ENCODE measurements at regions not wholly inside any gene's neighbourhood (a gene's known extent, or its start where the extent isn't known, plus 50 kb on each side); places are given as distances from the start of the nearest gene placed in this dataset.

GRCh38 chr5:164958688-164959087, 1453.3 kb downstream of the MAT2B start:
- peaks cover 12 to 17% of the 10 kb centered on the region in 2 donors for H3K9me3 Mint-ChIP-seq
- Histone ChIP-seq H3K27ac (ENCODE audit: low read length) (no peak overlapping the region), H3K27me3 (ENCODE audit: control insufficient read depth, insufficient read depth, low read length) (no peaks in the 10 kb centered on the region), H3K9me3 (ENCODE audit: control insufficient read depth, insufficient read depth, low read length) (no peaks in the 10 kb centered on the region), H3K4me3 (ENCODE audit: low read length) (no peak overlapping the region), H3K36me3 (ENCODE audit: control insufficient read depth, insufficient read depth, low read length) (no peaks in the 10 kb centered on the region), H3K4me1 (ENCODE audit: control insufficient read depth, insufficient read depth, low read length) (no peaks in the 10 kb centered on the region)
- H3K4me1 Mint-ChIP-seq = no peaks in the 10 kb centered on the region
- intact Hi-C loops (cut with micrococcal nuclease) = no loop called here
- no peak overlapping the region for H3K4me3 Mint-ChIP-seq
- ATAC-seq = no peak
- 93% methylated on average over 3 of the region's 5 CpGs for WGBS (ENCODE audit: insufficient coverage)
- peaks cover 8% of the 10 kb centered on the region for H3K36me3 Mint-ChIP-seq
- TF ChIP-seq CTCF (IDR thresholded peaks at IDR 0.05) = no peak
- DNase-seq = no peak
- no peaks in the 10 kb centered on the region for H3K27me3 Mint-ChIP-seq (ENCODE audit: low read depth in 2 of 2)
- no peak overlapping the region for H3K27ac Mint-ChIP-seq

- no peak overlapping the region for H3K27ac Mint-ChIP-seq
- no peaks in the 10 kb centered on the region for H3K27me3 Mint-ChIP-seq (ENCODE audit: low read depth in 2 of 2)
- H3K9me3 Mint-ChIP-seq = peaks cover 8 to 9% of the 10 kb centered on the region in 2 donors
- no peak for ATAC-seq
- no peak overlapping the region for H3K27ac ChIP-seq (ENCODE audit: low read length)
- DNase-seq = no peak
- H3K36me3 ChIP-seq (ENCODE audit: control insufficient read depth, insufficient read depth, low read length) = no peaks in the 10 kb centered on the region
- H3K27me3 ChIP-seq (ENCODE audit: control insufficient read depth, insufficient read depth, low read length) = no peaks in the 10 kb centered on the region
- H3K4me1 ChIP-seq (ENCODE audit: control insufficient read depth, insufficient read depth, low read length) = no peaks in the 10 kb centered on the region
- H3K9me3 ChIP-seq (ENCODE audit: control insufficient read depth, insufficient read depth, low read length) = no peaks in the 10 kb centered on the region
- TF ChIP-seq CTCF (IDR thresholded peaks at IDR 0.05) = no peak
- H3K4me3 ChIP-seq (ENCODE audit: low read length) = no peak overlapping the region
- H3K4me1 Mint-ChIP-seq = no peaks in the 10 kb centered on the region
- no peaks in the 10 kb centered on the region for H3K36me3 Mint-ChIP-seq
- WGBS (ENCODE audit: insufficient coverage) = 85% methylated on average over 2 of the region's 4 CpGs
- intact Hi-C loops (cut with micrococcal nuclease) = no loop called here
- H3K4me3 Mint-ChIP-seq = no peak overlapping the region
Observed at GRCh38 chr5:164959761-164960160, 1454.3 kb downstream of the MAT2B start.

GRCh38 chr5:164962329-164962961, 1457.0 kb downstream of the MAT2B start:
- H3K27ac ChIP-seq (ENCODE audit: low read length) = no peak overlapping the region
- TF ChIP-seq CTCF (IDR thresholded peaks at IDR 0.05) = no peak
- no peaks in the 10 kb centered on the region for H3K36me3 Mint-ChIP-seq
- intact Hi-C loops (cut with micrococcal nuclease) = no loop called here
- no peaks in the 10 kb centered on the region for H3K4me1 ChIP-seq (ENCODE audit: control insufficient read depth, insufficient read depth, low read length)
- ATAC-seq (no peak), DNase-seq (no peak)
- no peak overlapping the region for H3K27ac Mint-ChIP-seq
- H3K9me3 ChIP-seq (ENCODE audit: control insufficient read depth, insufficient read depth, low read length) = no peaks in the 10 kb centered on the region
- H3K4me3 ChIP-seq (ENCODE audit: low read length) = no peak overlapping the region
- H3K27me3 Mint-ChIP-seq (ENCODE audit: low read depth in 2 of 2) = no peaks in the 10 kb centered on the region
- H3K27me3 ChIP-seq (ENCODE audit: control insufficient read depth, insufficient read depth, low read length) = no peaks in the 10 kb centered on the region
- 89% methylated on average over 2 of the region's 2 CpGs for WGBS (ENCODE audit: insufficient coverage)
- no peaks in the 10 kb centered on the region for H3K4me1 Mint-ChIP-seq
- H3K9me3 Mint-ChIP-seq = peaks cover 6 to 9% of the 10 kb centered on the region in 2 donors
- H3K36me3 ChIP-seq (ENCODE audit: control insufficient read depth, insufficient read depth, low read length) = no peaks in the 10 kb centered on the region
- H3K4me3 Mint-ChIP-seq = no peak overlapping the region

- no peaks in the 10 kb centered on the region for H3K36me3 Mint-ChIP-seq
- Histone ChIP-seq H3K36me3 (ENCODE audit: control insufficient read depth, insufficient read depth, low read length) (no peaks in the 10 kb centered on the region), H3K4me1 (ENCODE audit: control insufficient read depth, insufficient read depth, low read length) (no peaks in the 10 kb centered on the region), H3K27ac (ENCODE audit: low read length) (no peak overlapping the region), H3K9me3 (ENCODE audit: control insufficient read depth, insufficient read depth, low read length) (no peaks in the 10 kb centered on the region), H3K4me3 (ENCODE audit: low read length) (no peak overlapping the region), H3K27me3 (ENCODE audit: control insufficient read depth, insufficient read depth, low read length) (no peaks in the 10 kb centered on the region)
- no peak for DNase-seq
- peaks cover 4 to 6% of the 10 kb centered on the region in 2 donors for H3K9me3 Mint-ChIP-seq
- no peaks in the 10 kb centered on the region for H3K27me3 Mint-ChIP-seq (ENCODE audit: low read depth in 2 of 2)
- H3K4me1 Mint-ChIP-seq = no peaks in the 10 kb centered on the region
- TF ChIP-seq CTCF (IDR thresholded peaks at IDR 0.05) = no peak
- H3K27ac Mint-ChIP-seq = no peak overlapping the region
- ATAC-seq = no peak
- intact Hi-C loops (cut with micrococcal nuclease) = no loop called here
- no CpG with 5 or more reads among the region's 4 CpGs for WGBS (ENCODE audit: insufficient coverage)
- H3K4me3 Mint-ChIP-seq = no peak overlapping the region
Observed at GRCh38 chr5:164966611-164967010, 1461.2 kb downstream of the MAT2B start.

All from natural killer cell (primary cell).